Left ventricle myocardium inferior (tissue), 1 donor: ENCODE measurements at regions not wholly inside any gene's neighbourhood (a gene's known extent, or its start where the extent isn't known, plus 50 kb on each side); places are given as distances from the start of the nearest gene placed in this dataset.

Source experiments
- DNase-seq: peaks from one replicate; pipeline ENCODE4 v3.0.0-alpha.2; 2020
- H3K27ac ChIP-seq: fragments of 200-600 bp; replicated peaks from 2 replicates; pipeline ENCODE4 v1.8.0; 2021
- H3K27me3 ChIP-seq: fragments of 200-600 bp; 2 replicates; pipeline ENCODE4 v1.8.0; 2021; ENCODE audit warnings: low read depth
- H3K36me3 ChIP-seq: fragments of 200-600 bp; 2 replicates; pipeline ENCODE4 v1.8.0; 2021
- H3K4me1 ChIP-seq: fragments of 200-600 bp; 2 replicates; pipeline ENCODE4 v1.8.0; 2021
- H3K4me3 ChIP-seq: fragments of 200-600 bp; 2 replicates; pipeline ENCODE4 v1.8.0; 2021; ENCODE audit warnings: mild to moderate bottlenecking, moderate library complexity
- H3K9me3 ChIP-seq: fragments of 200-600 bp; replicated peaks from 2 replicates; pipeline ENCODE4 v1.8.0; 2021
- CTCF ChIP-seq: fragments of 200-600 bp; IDR thresholded peaks from 2 replicates; pipeline ENCODE4 v1.8.0; 2021; ENCODE audit warnings: antibody characterized with exemption, mild to moderate bottlenecking, borderline replicate concordance
- intact Hi-C: fragments of 100-400 bp; cut with micrococcal nuclease; formaldehyde crosslinking; loops from one replicate; pipeline ENCODE4 v1.11.0; 2022
- donor health status: DM: no; HTN: yes; CAD: no; lungs with severe emphysema.

GRCh38 chr2:236915186-236915585 lies 170.5 kb upstream of the COPS8 start:
- intact Hi-C loops: no loop called here
- H3K4me3 ChIP-seq: no peak overlapping the region
- no peak overlapping the region for H3K27ac ChIP-seq
- H3K4me1 ChIP-seq: peaks cover 9% of the 10 kb centered on the region
- H3K36me3 ChIP-seq: no peaks in the 10 kb centered on the region
- DNase-seq: no peak
- no peak for TF ChIP-seq CTCF
- H3K27me3 ChIP-seq: peaks cover 1% of the 10 kb centered on the region
- H3K9me3 ChIP-seq: no peaks in the 10 kb centered on the region

- peaks cover 9% of the 10 kb centered on the region for H3K4me1 ChIP-seq
- H3K4me3 ChIP-seq: no peak overlapping the region
- no peak for DNase-seq
- H3K27me3 ChIP-seq: peaks cover 4% of the 10 kb centered on the region
- intact Hi-C loops: no loop called here
- no peak overlapping the region for H3K27ac ChIP-seq
- no peaks in the 10 kb centered on the region for H3K36me3 ChIP-seq
- no peaks in the 10 kb centered on the region for H3K9me3 ChIP-seq
- no peak for TF ChIP-seq CTCF
These were observed 170.0 kb upstream of the COPS8 start for GRCh38 chr2:236915726-236916125.

DNA sequence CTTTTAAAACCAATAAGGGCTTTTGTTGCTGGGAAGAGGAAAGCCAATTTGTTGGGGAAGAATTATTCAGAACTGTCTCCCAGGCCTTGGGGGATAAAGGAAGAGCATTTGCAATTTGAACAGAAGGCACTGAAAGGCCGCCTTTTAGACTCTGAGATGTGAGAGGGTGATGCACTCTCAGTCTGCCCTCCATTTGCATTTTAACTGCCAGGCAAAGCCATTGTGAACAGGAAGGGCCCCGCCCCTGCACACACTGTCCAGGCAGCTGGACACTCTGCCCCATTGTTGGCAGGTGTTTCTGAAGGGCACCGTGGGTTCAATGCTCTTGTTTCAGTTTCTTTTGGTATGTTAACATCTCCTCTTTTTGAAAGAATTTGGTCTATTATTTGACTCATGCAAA lies 169.5 kb upstream of the COPS8 start:
- H3K4me3 ChIP-seq: no peak overlapping the region
- H3K9me3 ChIP-seq: no peaks in the 10 kb centered on the region
- H3K27ac ChIP-seq: no peak overlapping the region
- no peak for DNase-seq
- intact Hi-C loops: no loop called here
- peaks cover 4% of the 10 kb centered on the region for H3K27me3 ChIP-seq
- peaks cover 9% of the 10 kb centered on the region for H3K4me1 ChIP-seq
- TF ChIP-seq CTCF: no peak
- H3K36me3 ChIP-seq: no peaks in the 10 kb centered on the region

DNA sequence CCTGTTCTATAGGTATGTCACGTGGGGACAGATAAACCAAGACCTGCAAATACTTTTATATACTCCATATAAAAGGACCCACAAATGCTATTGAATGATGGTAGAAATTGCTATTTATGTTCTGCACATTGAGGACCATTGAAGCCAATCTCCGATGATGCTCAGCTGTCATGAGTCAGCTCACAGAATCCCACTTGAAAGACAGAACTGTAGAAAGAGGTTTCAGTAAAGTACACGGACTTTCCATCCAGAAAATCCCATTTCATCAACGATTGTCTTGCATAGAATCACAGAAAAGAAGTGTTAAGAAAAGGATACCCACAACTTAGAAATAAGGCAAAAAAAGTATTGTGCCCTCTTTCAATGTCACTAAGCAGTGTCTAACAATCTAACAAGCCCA lies 169.0 kb upstream of the COPS8 start:
- intact Hi-C loops: no loop called here
- no peak for TF ChIP-seq CTCF
- no peaks in the 10 kb centered on the region for H3K9me3 ChIP-seq
- peaks cover 4% of the 10 kb centered on the region for H3K27me3 ChIP-seq
- no peaks in the 10 kb centered on the region for H3K36me3 ChIP-seq
- DNase-seq: no peak
- no peak overlapping the region for H3K27ac ChIP-seq
- no peak overlapping the region for H3K4me3 ChIP-seq
- peaks cover 9% of the 10 kb centered on the region for H3K4me1 ChIP-seq

- no peak for DNase-seq
- Histone ChIP-seq H3K4me1 (peaks cover 9% of the 10 kb centered on the region), H3K27me3 (peaks cover 4% of the 10 kb centered on the region), H3K4me3 (no peak overlapping the region), H3K27ac (no peak overlapping the region), H3K9me3 (no peaks in the 10 kb centered on the region), H3K36me3 (no peaks in the 10 kb centered on the region)
- intact Hi-C loops: no loop called here
- TF ChIP-seq CTCF: no peak
These were observed 168.5 kb upstream of the COPS8 start for GRCh38 chr2:236917164-236917563.

- no peaks in the 10 kb centered on the region for H3K9me3 ChIP-seq
- TF ChIP-seq CTCF: no peak
- intact Hi-C loops: no loop called here
- no peak overlapping the region for H3K27ac ChIP-seq
- H3K4me1 ChIP-seq: peaks cover 3% of the 10 kb centered on the region
- H3K4me3 ChIP-seq: no peak overlapping the region
- H3K36me3 ChIP-seq: no peaks in the 10 kb centered on the region
- peaks cover 4% of the 10 kb centered on the region for H3K27me3 ChIP-seq
- DNase-seq: no peak
These were observed 167.1 kb upstream of the COPS8 start for GRCh38 chr2:236918545-236918944.
